Transverse colon (tissue), 3 donors: ENCODE measurements at regions not wholly inside any gene's neighbourhood (a gene's known extent, or its start where the extent isn't known, plus 50 kb on each side); places are given as distances from the start of the nearest gene placed in this dataset.
"Not testable (repeated sequence)": the region's sequence is repeated elsewhere in the genome, so short reads cannot be mapped to it uniquely, and the experiment has no call there.

ENCODE experiments used
- CTCF ChIP-seq, 5 experiments: fragments of 200-600 bp in 3 of 5; fragments of 450-650 bp in 2 of 5; sonication (generic) in 3 of 5; IDR thresholded peaks; 1 replicate in 2 of 5; 2 replicates in 3 of 5; pipeline ENCODE4 v1.5.1; 2016 to 2017; ENCODE audit warnings: antibody characterized with exemption in 5 of 5, inconsistent platforms in 3 of 5, mild to moderate bottlenecking in 2 of 5, moderate library complexity in 1 of 5
- EP300 ChIP-seq: sonication (generic); formaldehyde crosslinking; IDR thresholded peaks from one replicate; pipeline ENCODE4 v1.6.1; 2017; ENCODE audit warnings: antibody characterized with exemption, low read depth

GRCh38 chr20:47977789-47978252 lies 192.5 kb upstream of the SULF2 start:
- TF ChIP-seq EP300; CTCF (IDR thresholded peaks at IDR 0.05): not testable (repeated sequence)
